ENCODE measurements at regions not wholly inside any gene's neighbourhood (a gene's known extent, or its start where the extent isn't known, plus 50 kb on each side); places are given as distances from the start of the nearest gene placed in this dataset.

- ChIA-PET POLR2A (interaction anchor here (0.5 kb wide), 1 partner anchor 243 kb away, joined by 3 read pairs; no protein-coding TSS in a partner anchor), CTCF (no interaction called here)
- no peaks in the 10 kb centered on the region for H3K36me3 ChIP-seq (ENCODE audit: control insufficient read depth in 4 of 4, insufficient read depth in 4 of 4, low read length in 3 of 4)
- H3K4me1 ChIP-seq (ENCODE audit: control extremely low read depth in 1 of 4, control insufficient read depth in 4 of 4, insufficient read depth in 4 of 4, low read length in 3 of 4) = peaks cover 0 to 9% (median 0%) of the 10 kb centered on the region in 4 experiments
- no peak overlapping the region for H3K27ac ChIP-seq (ENCODE audit: insufficient read depth in 1 of 2, low read depth in 1 of 2, low read length in 2 of 2, poor library complexity in 1 of 2, severe bottlenecking in 2 of 2)
- no peak for DNase-seq
- H3K4me3 ChIP-seq (ENCODE audit: control insufficient read depth in 1 of 7, extremely low read depth in 1 of 7, insufficient read depth in 4 of 7, low read depth in 2 of 7, low read length in 6 of 7) = no peak overlapping the region
- no peaks in the 10 kb centered on the region for H3K9me3 ChIP-seq (ENCODE audit: control extremely low read depth in 1 of 5, control insufficient read depth in 4 of 5, insufficient read depth in 2 of 5, low read depth in 1 of 5, low read length in 4 of 5)
- no peaks in the 10 kb centered on the region for H3K27me3 ChIP-seq (replicated peaks in 2 of 5; ENCODE audit: control insufficient read depth in 4 of 5, insufficient read depth in 5 of 5, low read length in 4 of 5)
Measured at GRCh38 chr4:156346959-156347385, 393.3 kb upstream of the CTSO start.

- ChIA-PET CTCF (no interaction called here), POLR2A (no interaction called here)
- Histone ChIP-seq H3K36me3 (ENCODE audit: control insufficient read depth in 4 of 4, insufficient read depth in 4 of 4, low read length in 3 of 4) (no peaks in the 10 kb centered on the region), H3K27ac (ENCODE audit: insufficient read depth in 1 of 2, low read depth in 1 of 2, low read length in 2 of 2, poor library complexity in 1 of 2, severe bottlenecking in 2 of 2) (no peak overlapping the region), H3K4me3 (ENCODE audit: control insufficient read depth in 1 of 7, extremely low read depth in 1 of 7, insufficient read depth in 4 of 7, low read depth in 2 of 7, low read length in 6 of 7) (no peak overlapping the region), H3K4me1 (ENCODE audit: control extremely low read depth in 1 of 4, control insufficient read depth in 4 of 4, insufficient read depth in 4 of 4, low read length in 3 of 4) (peaks cover 0 to 9% (median 0%) of the 10 kb centered on the region in 4 experiments), H3K9me3 (ENCODE audit: control extremely low read depth in 1 of 5, control insufficient read depth in 4 of 5, insufficient read depth in 2 of 5, low read depth in 1 of 5, low read length in 4 of 5) (no peaks in the 10 kb centered on the region), H3K27me3 (replicated peaks in 2 of 5; ENCODE audit: control insufficient read depth in 4 of 5, insufficient read depth in 5 of 5, low read length in 4 of 5) (no peaks in the 10 kb centered on the region)
- DNase-seq = no peak
- WGBS (ENCODE audit: insufficient coverage) = 20% methylated on average over 1 of the region's 1 CpG
Measured at GRCh38 chr4:156344397-156344796, 390.7 kb upstream of the CTSO start.

GRCh38 chr4:156336511-156336910 is 382.8 kb upstream of the CTSO start:
- WGBS (ENCODE audit: insufficient coverage) = 100% methylated on average over 1 of the region's 1 CpG
- H3K4me3 ChIP-seq (ENCODE audit: control insufficient read depth in 1 of 7, extremely low read depth in 1 of 7, insufficient read depth in 4 of 7, low read depth in 2 of 7, low read length in 6 of 7) = no peak overlapping the region
- no peak for DNase-seq
- H3K36me3 ChIP-seq (ENCODE audit: control insufficient read depth in 4 of 4, insufficient read depth in 4 of 4, low read length in 3 of 4) = no peaks in the 10 kb centered on the region
- peaks cover 0 to 1% (median 0%) of the 10 kb centered on the region in 5 experiments for H3K9me3 ChIP-seq (ENCODE audit: control extremely low read depth in 1 of 5, control insufficient read depth in 4 of 5, insufficient read depth in 2 of 5, low read depth in 1 of 5, low read length in 4 of 5)
- H3K27ac ChIP-seq (ENCODE audit: insufficient read depth in 1 of 2, low read depth in 1 of 2, low read length in 2 of 2, poor library complexity in 1 of 2, severe bottlenecking in 2 of 2) = no peak overlapping the region
- CTCF ChIA-PET = no interaction called here
- no peaks in the 10 kb centered on the region for H3K4me1 ChIP-seq (ENCODE audit: control extremely low read depth in 1 of 4, control insufficient read depth in 4 of 4, insufficient read depth in 4 of 4, low read length in 3 of 4)
- no peaks in the 10 kb centered on the region for H3K27me3 ChIP-seq (replicated peaks in 2 of 5; ENCODE audit: control insufficient read depth in 4 of 5, insufficient read depth in 5 of 5, low read length in 4 of 5)
- POLR2A ChIA-PET = no interaction called here

GRCh38 chr4:156335721-156336120 is 382.1 kb upstream of the CTSO start:
- H3K9me3 ChIP-seq (ENCODE audit: control extremely low read depth in 1 of 5, control insufficient read depth in 4 of 5, insufficient read depth in 2 of 5, low read depth in 1 of 5, low read length in 4 of 5) = peaks cover 0 to 1% (median 0%) of the 10 kb centered on the region in 5 experiments
- POLR2A ChIA-PET = no interaction called here
- H3K27me3 ChIP-seq (replicated peaks in 2 of 5; ENCODE audit: control insufficient read depth in 4 of 5, insufficient read depth in 5 of 5, low read length in 4 of 5) = no peaks in the 10 kb centered on the region
- H3K27ac ChIP-seq (ENCODE audit: insufficient read depth in 1 of 2, low read depth in 1 of 2, low read length in 2 of 2, poor library complexity in 1 of 2, severe bottlenecking in 2 of 2) = no peak overlapping the region
- no peaks in the 10 kb centered on the region for H3K36me3 ChIP-seq (ENCODE audit: control insufficient read depth in 4 of 4, insufficient read depth in 4 of 4, low read length in 3 of 4)
- DNase-seq = no peak
- no CpG with 5 or more reads among the region's 1 CpG for WGBS (ENCODE audit: insufficient coverage)
- CTCF ChIA-PET = no interaction called here
- H3K4me1 ChIP-seq (ENCODE audit: control extremely low read depth in 1 of 4, control insufficient read depth in 4 of 4, insufficient read depth in 4 of 4, low read length in 3 of 4) = no peaks in the 10 kb centered on the region
- H3K4me3 ChIP-seq (ENCODE audit: control insufficient read depth in 1 of 7, extremely low read depth in 1 of 7, insufficient read depth in 4 of 7, low read depth in 2 of 7, low read length in 6 of 7) = no peak overlapping the region

- H3K36me3 ChIP-seq (ENCODE audit: control insufficient read depth in 4 of 4, insufficient read depth in 4 of 4, low read length in 3 of 4) = no peaks in the 10 kb centered on the region
- peaks cover 0 to 1% (median 0%) of the 10 kb centered on the region in 5 experiments for H3K9me3 ChIP-seq (ENCODE audit: control extremely low read depth in 1 of 5, control insufficient read depth in 4 of 5, insufficient read depth in 2 of 5, low read depth in 1 of 5, low read length in 4 of 5)
- DNase-seq = no peak
- no peak overlapping the region for H3K27ac ChIP-seq (ENCODE audit: insufficient read depth in 1 of 2, low read depth in 1 of 2, low read length in 2 of 2, poor library complexity in 1 of 2, severe bottlenecking in 2 of 2)
- H3K4me3 ChIP-seq (ENCODE audit: control insufficient read depth in 1 of 7, extremely low read depth in 1 of 7, insufficient read depth in 4 of 7, low read depth in 2 of 7, low read length in 6 of 7) = no peak overlapping the region
- ChIA-PET CTCF (no interaction called here), POLR2A (no interaction called here)
- 100% methylated on average over 1 of the region's 7 CpGs for WGBS (ENCODE audit: insufficient coverage)
- peaks cover 0 to 6% (median 3%) of the 10 kb centered on the region in 4 experiments for H3K4me1 ChIP-seq (ENCODE audit: control extremely low read depth in 1 of 4, control insufficient read depth in 4 of 4, insufficient read depth in 4 of 4, low read length in 3 of 4)
- no peaks in the 10 kb centered on the region for H3K27me3 ChIP-seq (replicated peaks in 2 of 5; ENCODE audit: control insufficient read depth in 4 of 5, insufficient read depth in 5 of 5, low read length in 4 of 5)
Measured at GRCh38 chr4:156330436-156331031, 376.9 kb upstream of the CTSO start.

GRCh38 chr4:156329779-156330178 is 376.1 kb upstream of the CTSO start:
- ChIA-PET POLR2A (no interaction called here), CTCF (no interaction called here)

GRCh38 chr4:156328882-156329281 is 375.2 kb upstream of the CTSO start:
- H3K27ac ChIP-seq (ENCODE audit: insufficient read depth in 1 of 2, low read depth in 1 of 2, low read length in 2 of 2, poor library complexity in 1 of 2, severe bottlenecking in 2 of 2) = no peak overlapping the region
- ChIA-PET CTCF (no interaction called here), POLR2A (no interaction called here)
- no peak overlapping the region for H3K4me3 ChIP-seq (ENCODE audit: control insufficient read depth in 1 of 7, extremely low read depth in 1 of 7, insufficient read depth in 4 of 7, low read depth in 2 of 7, low read length in 6 of 7)
- peaks cover 0 to 6% (median 3%) of the 10 kb centered on the region in 4 experiments for H3K4me1 ChIP-seq (ENCODE audit: control extremely low read depth in 1 of 4, control insufficient read depth in 4 of 4, insufficient read depth in 4 of 4, low read length in 3 of 4)
- H3K27me3 ChIP-seq (replicated peaks in 2 of 5; ENCODE audit: control insufficient read depth in 4 of 5, insufficient read depth in 5 of 5, low read length in 4 of 5) = no peaks in the 10 kb centered on the region
- no peaks in the 10 kb centered on the region for H3K9me3 ChIP-seq (ENCODE audit: control extremely low read depth in 1 of 5, control insufficient read depth in 4 of 5, insufficient read depth in 2 of 5, low read depth in 1 of 5, low read length in 4 of 5)
- DNase-seq = no peak
- WGBS (ENCODE audit: insufficient coverage) = 100% methylated on average over 1 of the region's 3 CpGs
- no peaks in the 10 kb centered on the region for H3K36me3 ChIP-seq (ENCODE audit: control insufficient read depth in 4 of 4, insufficient read depth in 4 of 4, low read length in 3 of 4)

More at GRCh38 chr4:156329779-156330178, 376.1 kb upstream of the CTSO start:
- Histone ChIP-seq H3K4me1 (ENCODE audit: control extremely low read depth in 1 of 4, control insufficient read depth in 4 of 4, insufficient read depth in 4 of 4, low read length in 3 of 4) (peaks cover 0 to 6% (median 3%) of the 10 kb centered on the region in 4 experiments), H3K27ac (ENCODE audit: insufficient read depth in 1 of 2, low read depth in 1 of 2, low read length in 2 of 2, poor library complexity in 1 of 2, severe bottlenecking in 2 of 2) (no peak overlapping the region), H3K4me3 (ENCODE audit: control insufficient read depth in 1 of 7, extremely low read depth in 1 of 7, insufficient read depth in 4 of 7, low read depth in 2 of 7, low read length in 6 of 7) (no peak overlapping the region), H3K36me3 (ENCODE audit: control insufficient read depth in 4 of 4, insufficient read depth in 4 of 4, low read length in 3 of 4) (no peaks in the 10 kb centered on the region), H3K9me3 (ENCODE audit: control extremely low read depth in 1 of 5, control insufficient read depth in 4 of 5, insufficient read depth in 2 of 5, low read depth in 1 of 5, low read length in 4 of 5) (no peaks in the 10 kb centered on the region), H3K27me3 (replicated peaks in 2 of 5; ENCODE audit: control insufficient read depth in 4 of 5, insufficient read depth in 5 of 5, low read length in 4 of 5) (no peaks in the 10 kb centered on the region)
- peak; percentile 47 to 86 (median 76) for DNase-seq
- 0% methylated on average over 1 of the region's 1 CpG for WGBS (ENCODE audit: insufficient coverage)
